ENCODE measurements at regions not wholly inside any gene's neighbourhood (a gene's known extent, or its start where the extent isn't known, plus 50 kb on each side); places are given as distances from the start of the nearest gene placed in this dataset.

- TF ChIP-seq SUZ12 (IDR thresholded peaks at IDR 0.05) (no peak), HDGF (IDR thresholded peaks at IDR 0.05; ENCODE audit: borderline replicate concordance) (no peak), ELF4 (IDR thresholded peaks at IDR 0.05) (no peak), FOXK2 (IDR thresholded peaks at IDR 0.05) (no peak), FOXM1 (IDR thresholded peaks at IDR 0.05; ENCODE audit: borderline replicate concordance) (no peak), SP1 (IDR thresholded peaks at IDR 0.05) (no peak), NFRKB (IDR thresholded peaks at IDR 0.05) (no peak), BHLHE40 (IDR thresholded peaks at IDR 0.05; ENCODE audit: borderline replicate concordance) (no peak), PKNOX1 (IDR thresholded peaks at IDR 0.05) (no peak), LEF1 (IDR thresholded peaks at IDR 0.05; ENCODE audit: borderline replicate concordance) (no peak), FOXA1 (IDR thresholded peaks at IDR 0.05) (no peak), L3MBTL2 (conservative IDR thresholded peaks at IDR 0.05) (no peak), TARDBP (IDR thresholded peaks at IDR 0.05) (no peak)
Measured at GRCh38 chr5:57768745-57769144, 286.1 kb upstream of the ACTBL2 start.
